Right lobe of liver (tissue), 6 donors: ENCODE measurements at regions not wholly inside any gene's neighbourhood (a gene's known extent, or its start where the extent isn't known, plus 50 kb on each side); places are given as distances from the start of the nearest gene placed in this dataset.

ENCODE experiments used
- ATAC-seq, 4 donors: fragments of 200-7000 bp; cut with Tn5 transposase; one replicate each; pipeline ENCODE4 v1.9.1; 2020; ENCODE audit warnings: mild to moderate bottlenecking in 4 of 4, moderate library complexity in 4 of 4
- DNase-seq, 3 donors: peaks; one replicate each; pipeline ENCODE4 v3.0.0-alpha.2; 2020
- H3K27ac ChIP-seq, 3 donors: fragments of 200-600 bp; one replicate each; pipeline ENCODE4 v1.8.0; 2022
- H3K27me3 ChIP-seq, 2 donors: fragments of 200-600 bp; one replicate each; pipeline ENCODE4 v1.8.0; 2022
- H3K36me3 ChIP-seq, 4 donors: fragments of 200-600 bp; sonication (generic) in 1 of 4; one replicate each; pipeline versions ENCODE4 v1.5.1 to v1.8.0; 2017 to 2022; ENCODE audit warnings: control low read depth in 1 of 4
- H3K4me1 ChIP-seq, 4 donors: fragments of 200-600 bp; sonication (generic) in 1 of 4; one replicate each; pipeline versions ENCODE4 v1.5.1 to v1.8.0; 2017 to 2022; ENCODE audit warnings: control low read depth in 1 of 4
- H3K4me3 ChIP-seq, 3 donors: fragments of 200-600 bp; one replicate each; pipeline ENCODE4 v1.8.0; 2022
- H3K9me3 ChIP-seq, 4 donors: fragments of 200-600 bp; sonication (generic) in 1 of 4; one replicate each; pipeline versions ENCODE4 v1.5.1 to v1.8.0; 2017 to 2022; ENCODE audit warnings: control low read depth in 1 of 4
- CTCF ChIP-seq, 4 donors: fragments of 200-600 bp in 3 of 4; fragments of 450-650 bp in 1 of 4; IDR thresholded peaks; one replicate each; pipeline versions ENCODE4 v1.5.1 to v1.8.0; 2016 to 2022; ENCODE audit warnings: antibody characterized with exemption in 4 of 4, mild to moderate bottlenecking in 2 of 4
- POLR2A ChIP-seq: fragments of 450-650 bp; IDR thresholded peaks from one replicate; pipeline ENCODE4 v1.6.1; 2017; ENCODE audit warnings: antibody characterized with exemption, mild to moderate bottlenecking
- WGBS: methylation state at CpG from one replicate; pipeline ENCODE4 v1.1.6; 2018; ENCODE audit warnings: low coverage, low lambda C conversion rate; ENCODE audit not compliant: insufficient coverage; ENCODE audit errors: missing lambda C conversion rate; 5-methylcytosine and 5-hydroxymethylcytosine counted together
- intact Hi-C, 2 donors: fragments of 100-400 bp; cut with DNase I; formaldehyde crosslinking; loops; one replicate each; pipeline versions ENCODE4 v1.11.2 to v1.14.1; 2022
- donor health status: DM: no; HTN: yes; CAD: no.
- donor health status: DM: no; HTN: no; CAD: no.
- donor health status: DM: no; HTN: no; CAD: no.
- donor health status: DM: no; HTN: yes; CAD: no.
- donor health status: DM: no; HTN: yes; CAD: no.

DNA sequence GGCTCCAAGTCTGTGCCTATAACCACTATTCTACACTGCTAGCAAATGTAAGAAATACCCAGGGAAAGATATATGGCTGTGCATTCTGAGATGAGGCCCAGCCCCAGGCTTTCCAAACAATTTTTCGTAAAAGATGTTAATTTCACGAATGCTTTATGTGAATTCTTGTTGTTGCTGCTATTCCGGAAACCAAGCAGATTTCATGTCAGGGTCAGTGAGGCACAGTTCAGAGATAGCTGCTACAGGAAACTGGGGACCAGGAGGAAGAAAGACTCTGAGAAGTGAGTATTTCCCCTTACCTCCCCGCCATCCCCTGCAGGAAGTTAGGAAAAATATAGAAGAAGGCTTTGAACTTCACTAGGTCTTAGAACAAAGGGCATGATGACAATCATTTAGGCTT is 84.7 kb upstream of the TP53I11 start:
- H3K4me3 ChIP-seq = no peak overlapping the region
- DNase-seq (no peak), ATAC-seq (peak in 3 of 4 donors; percentile 40 to 52 (median 48))
- H3K36me3 ChIP-seq = no peaks in the 10 kb centered on the region
- WGBS = 76% methylated on average over 4 of the region's 4 CpGs
- intact Hi-C loops = no loop called here
- no peaks in the 10 kb centered on the region for H3K4me1 ChIP-seq
- no peaks in the 10 kb centered on the region for H3K27me3 ChIP-seq
- H3K9me3 ChIP-seq = no peaks in the 10 kb centered on the region
- TF ChIP-seq CTCF (IDR thresholded peaks at IDR 0.05) = no peak
- H3K27ac ChIP-seq = peak overlapping the region in 1 of 3 donors; percentile 10

- Histone ChIP-seq H3K27me3 (no peaks in the 10 kb centered on the region), H3K4me1 (no peaks in the 10 kb centered on the region), H3K36me3 (no peaks in the 10 kb centered on the region), H3K4me3 (no peak overlapping the region), H3K9me3 (no peaks in the 10 kb centered on the region), H3K27ac (peak overlapping the region in 1 of 3 donors; percentile 10)
- WGBS = no CpG with 5 or more reads among the region's 3 CpGs
- DNase-seq (no peak), ATAC-seq (no peak)
- no peak for TF ChIP-seq CTCF (IDR thresholded peaks at IDR 0.05)
- no peak for TF ChIP-seq POLR2A
- intact Hi-C loops = no loop called here
Observed at GRCh38 chr11:45036010-45036409, 85.3 kb upstream of the TP53I11 start.

DNA sequence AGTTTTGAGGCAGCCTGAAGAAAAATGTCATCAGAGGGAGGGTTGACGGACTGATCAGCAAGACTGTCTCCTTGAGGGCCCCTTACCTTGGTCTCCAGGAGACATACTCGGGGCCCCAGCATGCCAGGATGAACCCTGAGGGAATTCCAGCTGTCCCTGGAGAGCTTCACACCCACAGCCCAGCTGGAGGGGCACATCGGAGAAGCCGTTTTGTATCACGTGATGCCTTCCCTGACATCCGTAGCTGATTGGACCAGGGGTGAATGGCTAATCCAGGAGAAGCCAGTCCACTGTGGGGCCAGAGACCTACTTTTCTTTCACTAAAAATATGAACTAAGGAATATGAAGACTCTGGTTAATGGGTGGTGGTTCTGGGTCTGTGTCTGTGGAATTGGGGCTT is 86.0 kb upstream of the TP53I11 start:
- no peak for ATAC-seq
- TF ChIP-seq CTCF (IDR thresholded peaks at IDR 0.05) (no peak), POLR2A (no peak)
- Histone ChIP-seq H3K27ac (no peak overlapping the region), H3K36me3 (no peaks in the 10 kb centered on the region), H3K27me3 (no peaks in the 10 kb centered on the region), H3K9me3 (no peaks in the 10 kb centered on the region), H3K4me1 (no peaks in the 10 kb centered on the region), H3K4me3 (no peak overlapping the region)
- 30% methylated on average over 4 of the region's 6 CpGs for WGBS
- intact Hi-C loops = no loop called here
- DNase-seq = no peak

DNA sequence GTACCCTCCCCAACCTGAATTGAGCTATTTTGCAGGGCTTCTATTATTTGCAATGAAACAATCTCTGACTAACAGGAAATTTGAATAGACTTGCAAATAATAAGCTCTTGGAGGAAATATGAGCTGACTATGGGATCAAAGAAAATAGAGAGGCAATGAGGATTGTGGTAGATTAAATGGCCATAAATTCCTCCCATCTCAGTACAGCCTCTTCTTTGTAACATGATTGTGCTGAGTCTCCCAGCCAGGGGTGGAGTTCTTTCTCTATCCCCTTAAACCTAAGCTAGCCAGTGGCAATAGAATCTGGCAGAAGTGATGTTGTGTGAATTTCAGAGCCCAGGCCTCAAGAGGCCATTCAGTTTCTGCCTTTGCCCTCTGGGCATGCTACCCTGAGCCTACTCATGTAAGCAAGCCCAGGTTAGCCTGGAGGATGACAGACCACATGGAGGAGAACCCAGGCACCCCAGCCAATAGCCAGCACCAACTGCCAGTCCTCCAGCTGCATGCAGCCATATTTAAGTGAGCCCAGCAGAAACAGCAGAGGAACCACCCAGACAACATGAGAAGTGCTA is 86.8 kb upstream of the TP53I11 start:
- no peak overlapping the region for H3K27ac ChIP-seq
- no peaks in the 10 kb centered on the region for H3K4me1 ChIP-seq
- no peaks in the 10 kb centered on the region for H3K27me3 ChIP-seq
- H3K9me3 ChIP-seq = no peaks in the 10 kb centered on the region
- TF ChIP-seq CTCF (IDR thresholded peaks at IDR 0.05) = no peak
- TF ChIP-seq POLR2A = no peak
- intact Hi-C loops = no loop called here
- DNase-seq = no peak
- no peak for ATAC-seq
- no peak overlapping the region for H3K4me3 ChIP-seq
- no peaks in the 10 kb centered on the region for H3K36me3 ChIP-seq

GRCh38 chr11:45038923-45039322 is 88.2 kb upstream of the TP53I11 start:
- H3K4me1 ChIP-seq = no peaks in the 10 kb centered on the region
- ATAC-seq (no peak), DNase-seq (no peak)
- no peak overlapping the region for H3K4me3 ChIP-seq
- intact Hi-C loops = no loop called here
- no peak overlapping the region for H3K27ac ChIP-seq
- H3K9me3 ChIP-seq = no peaks in the 10 kb centered on the region
- no peak for TF ChIP-seq POLR2A
- WGBS = 83% methylated on average over 1 of the region's 1 CpG
- H3K36me3 ChIP-seq = no peaks in the 10 kb centered on the region
- no peaks in the 10 kb centered on the region for H3K27me3 ChIP-seq
